Prostate gland (tissue), 2 donors: ENCODE measurements at regions not wholly inside any gene's neighbourhood (a gene's known extent, or its start where the extent isn't known, plus 50 kb on each side); places are given as distances from the start of the nearest gene placed in this dataset.

Experiments
- POLR2A ChIP-seq: fragments of 450-650 bp; IDR thresholded peaks from one replicate; pipeline ENCODE4 v1.6.1; 2016; ENCODE audit warnings: antibody characterized with exemption, mild to moderate bottlenecking
- POLR2AphosphoS5 ChIP-seq: sonication (generic); formaldehyde crosslinking; IDR thresholded peaks from one replicate; pipeline ENCODE4 v1.6.1; 2017; ENCODE audit warnings: antibody characterized with exemption
- TF ChIP-seq, protein P1 (sequence below), 4 experiments: fragments of 200-600 bp in 2 of 4; fragments of 450-650 bp in 2 of 4; sonication (generic) in 2 of 4; IDR thresholded peaks; 1 replicate in 3 of 4; 2 replicates in 1 of 4; pipeline ENCODE4 v1.5.1; 2016 to 2019; ENCODE audit warnings: antibody characterized with exemption in 4 of 4, mild to moderate bottlenecking in 2 of 4, moderate library complexity in 2 of 4

DNA sequence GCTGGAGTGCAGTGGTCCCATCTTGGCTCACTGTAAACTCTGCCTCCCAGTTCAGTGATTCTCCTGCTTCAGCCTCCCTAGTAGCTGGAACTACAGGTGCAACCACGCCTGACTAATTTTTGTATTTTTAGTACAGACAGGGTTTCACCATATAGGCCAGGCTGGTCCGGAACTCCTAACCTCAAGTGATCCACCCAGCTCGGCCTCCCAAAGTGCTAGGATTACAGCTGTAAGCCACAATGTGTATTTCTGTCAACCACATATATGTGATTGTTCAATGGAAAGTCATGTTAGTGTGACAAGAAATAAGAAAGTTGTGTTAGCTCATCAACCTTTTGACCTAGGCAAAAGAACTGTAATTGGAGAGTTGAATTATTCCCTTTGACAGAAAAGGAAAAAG lies 677.1 kb upstream of the CHD1 start:
- TF ChIP-seq POLR2AphosphoS5 = no peak
- TF ChIP-seq, protein P1, sequence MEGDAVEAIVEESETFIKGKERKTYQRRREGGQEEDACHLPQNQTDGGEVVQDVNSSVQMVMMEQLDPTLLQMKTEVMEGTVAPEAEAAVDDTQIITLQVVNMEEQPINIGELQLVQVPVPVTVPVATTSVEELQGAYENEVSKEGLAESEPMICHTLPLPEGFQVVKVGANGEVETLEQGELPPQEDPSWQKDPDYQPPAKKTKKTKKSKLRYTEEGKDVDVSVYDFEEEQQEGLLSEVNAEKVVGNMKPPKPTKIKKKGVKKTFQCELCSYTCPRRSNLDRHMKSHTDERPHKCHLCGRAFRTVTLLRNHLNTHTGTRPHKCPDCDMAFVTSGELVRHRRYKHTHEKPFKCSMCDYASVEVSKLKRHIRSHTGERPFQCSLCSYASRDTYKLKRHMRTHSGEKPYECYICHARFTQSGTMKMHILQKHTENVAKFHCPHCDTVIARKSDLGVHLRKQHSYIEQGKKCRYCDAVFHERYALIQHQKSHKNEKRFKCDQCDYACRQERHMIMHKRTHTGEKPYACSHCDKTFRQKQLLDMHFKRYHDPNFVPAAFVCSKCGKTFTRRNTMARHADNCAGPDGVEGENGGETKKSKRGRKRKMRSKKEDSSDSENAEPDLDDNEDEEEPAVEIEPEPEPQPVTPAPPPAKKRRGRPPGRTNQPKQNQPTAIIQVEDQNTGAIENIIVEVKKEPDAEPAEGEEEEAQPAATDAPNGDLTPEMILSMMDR (IDR thresholded peaks at IDR 0.05) = no peak
- no peak for TF ChIP-seq POLR2A
